HepG2 (cell line): ENCODE measurements at regions not wholly inside any gene's neighbourhood (a gene's known extent, or its start where the extent isn't known, plus 50 kb on each side); places are given as distances from the start of the nearest gene placed in this dataset.

ENCODE experiments used
- CBX5 ChIP-seq: sonication (generic); formaldehyde crosslinking; IDR thresholded peaks from 2 replicates; pipeline ENCODE4 v1.4.0; 2020; ENCODE audit warnings: missing genetic modification reagents, borderline replicate concordance
- CREM ChIP-seq, 2 experiments: sonication (generic) in 1 of 2; formaldehyde crosslinking in 1 of 2; IDR thresholded peaks; 2 replicates each; pipeline versions ENCODE4 v1.4.0 to v1.6.1; 2016 to 2020; ENCODE audit warnings: antibody characterized with exemption in 1 of 2, mild to moderate bottlenecking in 1 of 2, missing genetic modification reagents in 1 of 2
- CTCF ChIP-seq: sonication (generic); formaldehyde crosslinking; IDR thresholded peaks from 2 replicates; pipeline ENCODE4 v1.5.0; 2020; ENCODE audit warnings: mild to moderate bottlenecking, missing genetic modification reagents, moderate library complexity
- FLYWCH1 ChIP-seq: sonication (generic); formaldehyde crosslinking; IDR thresholded peaks from 2 replicates; pipeline ENCODE4 v1.8.1; 2023; ENCODE audit warnings: mild to moderate bottlenecking, missing genetic modification reagents
- PTBP1 ChIP-seq: fragments of 200-400 bp; formaldehyde crosslinking; IDR thresholded peaks from 2 replicates; pipeline ENCODE4 v1.6.1; 2018; ENCODE audit warnings: low read length, low read depth; ENCODE audit not compliant: poor library complexity, severe bottlenecking
- ZBTB21 ChIP-seq: sonication (generic); formaldehyde crosslinking; IDR thresholded peaks from 2 replicates; pipeline ENCODE4 v1.4.0; 2020; ENCODE audit warnings: missing genetic modification reagents
- ZKSCAN1 ChIP-seq: fragments of 150-350 bp; IDR thresholded peaks from 2 replicates; pipeline ENCODE4 v1.6.1; 2014; ENCODE audit warnings: low read length

GRCh38 chr13:91284335-91284734, 63.2 kb upstream of the MIR17HG start:
- no peak for TF ChIP-seq CTCF (CRISPR knock-in tag)
- TF ChIP-seq PTBP1: no peak
- no peak for TF ChIP-seq FLYWCH1 (CRISPR knock-in tag)
- no peak for TF ChIP-seq ZKSCAN1
- no peak for TF ChIP-seq CBX5 (CRISPR knock-in tag)
- no peak for TF ChIP-seq ZBTB21
- TF ChIP-seq CREM (IDR thresholded peaks at IDR 0.05): no peak
- TF ChIP-seq CREM (CRISPR knock-in tag; IDR thresholded peaks at IDR 0.05): no peak
